A549 (cell line): ENCODE measurements at regions not wholly inside any gene's neighbourhood (a gene's known extent, or its start where the extent isn't known, plus 50 kb on each side); places are given as distances from the start of the nearest gene placed in this dataset.

ENCODE experiments used
- ATAC-seq, 2 experiments: fragments of 200-7000 bp in 1 of 2; fragments of >200 bp in 1 of 2; cut with Nextera tagmentation in 1 of 2; cut with Tn5 transposase in 1 of 2; 3 replicates each; pipeline versions ENCODE4 v1.8.0 to v1.9.1; 2018 to 2020; ENCODE audit warnings: mild to moderate bottlenecking in 1 of 2, moderate library complexity in 1 of 2
- CTCF ChIA-PET: fragments of 300-600 bp; sonication (Branson Sonifier 250); formaldehyde crosslinking; extraction: SDS; loops from one replicate; lab custom pipeline; 2021; ENCODE audit warnings: antibody characterized with exemption, inconsistent platforms; lab: Yijun Ruan, JAX
- POLR2A ChIA-PET: fragments of 350-600 bp; formaldehyde crosslinking; extraction: SDS; loops from one replicate; lab custom pipeline; 2021; ENCODE audit warnings: antibody characterized with exemption, inconsistent platforms; lab: Yijun Ruan, JAX
- DNase-seq, 2 experiments: peaks; one replicate each; pipeline versions ENCODE4 v3.0.0 to v3.0.0-alpha.2; 2011 to 2016; ENCODE audit warnings: low read depth in 1 of 2, low spot score in 1 of 2
- FAIRE-seq: peaks from 2 replicates; lab custom pipeline; 2011; peaks lifted over from hg19 to GRCh38; lab: Jason Lieb, UNC
- H3K27ac ChIP-seq, 2 experiments: fragments of >200 bp; sonication (Bioruptor Twin); formaldehyde crosslinking; 3 replicates each; pipeline ENCODE4 v1.5.1; 2016 to 2017
- H3K4me1 ChIP-seq: fragments of >200 bp; sonication (Bioruptor Twin); formaldehyde crosslinking; 3 replicates; pipeline ENCODE4 v1.6.1; 2016
- H3K4me2 ChIP-seq: fragments of >200 bp; sonication (Bioruptor Twin); formaldehyde crosslinking; 3 replicates; pipeline ENCODE4 v1.6.1; 2016
- H3K4me3 ChIP-seq: fragments of >200 bp; sonication (Bioruptor Twin); formaldehyde crosslinking; 3 replicates; pipeline ENCODE4 v1.5.1; 2016
- H3K9me3 ChIP-seq: fragments of >200 bp; sonication (Bioruptor Twin); formaldehyde crosslinking; 3 replicates; pipeline ENCODE4 v1.6.1; 2016
- CHD4 ChIP-seq: fragments of 200-600 bp; sonication (generic); IDR thresholded peaks from 2 replicates; pipeline ENCODE4 v1.6.1; 2016; ENCODE audit warnings: antibody characterized with exemption, mild to moderate bottlenecking, borderline replicate concordance
- EHMT2 ChIP-seq: fragments of 200-600 bp; sonication (generic); IDR thresholded peaks from 2 replicates; pipeline ENCODE4 v1.6.1; 2016; ENCODE audit warnings: antibody characterized with exemption, low read depth, mild to moderate bottlenecking, moderate library complexity
- EP300 ChIP-seq, 2 experiments: fragments of >200 bp; sonication (Bioruptor Twin); formaldehyde crosslinking; IDR thresholded peaks; 2 replicates in 1 of 2; 3 replicates in 1 of 2; pipeline ENCODE4 v1.6.1; 2016 to 2017
- FOSB ChIP-seq: fragments of 250-450 bp; sonication (Bioruptor Pico); IDR thresholded peaks from 2 replicates; pipeline ENCODE4 v1.5.0; 2020; ENCODE audit warnings: mild to moderate bottlenecking, moderate library complexity
- FOSL2 ChIP-seq, 2 experiments: fragments of 450-650 bp in 1 of 2; fragments of >200 bp in 1 of 2; sonication (Bioruptor Twin) in 1 of 2; formaldehyde crosslinking; IDR thresholded peaks; 2 replicates each; pipeline versions ENCODE4 v1.5.0 to v1.6.1; 2016 to 2020; ENCODE audit warnings: mild to moderate bottlenecking in 1 of 2, moderate library complexity in 1 of 2
- GATA3 ChIP-seq: IDR thresholded peaks from 2 replicates; pipeline ENCODE4 v1.6.1; 2012; ENCODE audit warnings: borderline replicate concordance
- HDAC2 ChIP-seq: fragments of 200-600 bp; sonication (generic); IDR thresholded peaks from 2 replicates; pipeline ENCODE4 v1.6.1; 2016
- HOXA7 ChIP-seq: fragments of 250-450 bp; sonication (Bioruptor Pico); IDR thresholded peaks from 2 replicates; pipeline ENCODE4 v1.5.0; 2020; ENCODE audit warnings: mild to moderate bottlenecking, moderate library complexity
- JUN ChIP-seq, 2 experiments: fragments of >200 bp; sonication (Bioruptor Twin); formaldehyde crosslinking; IDR thresholded peaks; 2 replicates in 1 of 2; 3 replicates in 1 of 2; pipeline ENCODE4 v1.6.1; 2016 to 2017
- JUNB ChIP-seq: fragments of >200 bp; sonication (Bioruptor Twin); formaldehyde crosslinking; IDR thresholded peaks from 2 replicates; pipeline ENCODE4 v1.6.1; 2016
- KDM1A ChIP-seq: fragments of 200-600 bp; sonication (generic); IDR thresholded peaks from 2 replicates; pipeline ENCODE4 v1.6.1; 2016; ENCODE audit warnings: low read depth, mild to moderate bottlenecking
- KDM5A ChIP-seq: fragments of 200-600 bp; sonication (generic); IDR thresholded peaks from 2 replicates; pipeline ENCODE4 v1.6.1; 2016; ENCODE audit warnings: antibody characterized with exemption, mild to moderate bottlenecking
- MAFK ChIP-seq: fragments of 450-650 bp; IDR thresholded peaks from 2 replicates; pipeline ENCODE4 v1.6.1; 2014; ENCODE audit not compliant: partially characterized antibody
- MAZ ChIP-seq: fragments of 150-350 bp; IDR thresholded peaks from 2 replicates; pipeline ENCODE4 v1.6.1; 2014; ENCODE audit warnings: antibody characterized with exemption, low read depth, low read length, borderline replicate concordance
- MYC ChIP-seq: IDR thresholded peaks from 2 replicates; pipeline ENCODE4 v1.6.1; 2012; ENCODE audit warnings: mild to moderate bottlenecking, inconsistent platforms, low read length, improper control_type of control experiment, borderline replicate concordance
- NFE2L2 ChIP-seq: fragments of 150-350 bp; conservative IDR thresholded peaks from 2 replicates; pipeline ENCODE4 v1.6.1; 2014; ENCODE audit warnings: low read length
- NR3C1 ChIP-seq: fragments of >200 bp; sonication (Bioruptor Twin); formaldehyde crosslinking; IDR thresholded peaks from 3 replicates; pipeline ENCODE4 v1.6.1; 2017
- POLR2A ChIP-seq: IDR thresholded peaks from 2 replicates; pipeline ENCODE4 v1.6.1; 2012; ENCODE audit warnings: mild to moderate bottlenecking, low read length
- RAD21 ChIP-seq, 2 experiments: fragments of >200 bp in 1 of 2; sonication (Bioruptor Twin) in 1 of 2; formaldehyde crosslinking in 1 of 2; IDR thresholded peaks in 1 of 2; conservative IDR thresholded peaks in 1 of 2; 2 replicates in 1 of 2; 3 replicates in 1 of 2; pipeline ENCODE4 v1.6.1; 2012 to 2018; ENCODE audit warnings: inconsistent platforms in 1 of 2
- SMC3 ChIP-seq: fragments of >200 bp; sonication (Bioruptor Twin); formaldehyde crosslinking; IDR thresholded peaks from 3 replicates; pipeline ENCODE4 v1.6.1; 2018; ENCODE audit warnings: inconsistent platforms
- SREBF2 ChIP-seq: fragments of 450-650 bp; IDR thresholded peaks from 2 replicates; pipeline ENCODE4 v1.6.1; 2014; ENCODE audit warnings: mild to moderate bottlenecking, moderate library complexity
- TP53 ChIP-seq: fragments of 250-450 bp; sonication (Bioruptor Pico); IDR thresholded peaks from 2 replicates; pipeline ENCODE4 v1.5.0; 2021; ENCODE audit warnings: mild to moderate bottlenecking, moderate library complexity
- ZFP36 ChIP-seq: fragments of 450-650 bp; IDR thresholded peaks from 2 replicates; pipeline ENCODE4 v1.6.1; 2014; ENCODE audit warnings: borderline replicate concordance; ENCODE audit not compliant: partially characterized antibody
- ZSCAN20 ChIP-seq: fragments of 250-450 bp; sonication (Bioruptor Pico); IDR thresholded peaks from 2 replicates; pipeline ENCODE4 v1.8.0; 2022; ENCODE audit warnings: mild to moderate bottlenecking, moderate library complexity
- WGBS: methylation state at CpG from one replicate; pipeline ENCODE4 v1.1.6; 2017; ENCODE audit errors: missing lambda C conversion rate; 5-methylcytosine and 5-hydroxymethylcytosine counted together
- TF ChIP-seq, protein P1 (sequence below): fragments of >200 bp; sonication (Bioruptor Twin); formaldehyde crosslinking; IDR thresholded peaks from 3 replicates; pipeline ENCODE4 v1.6.1; 2016
- TF ChIP-seq, protein P2 (sequence below): fragments of 450-650 bp; IDR thresholded peaks from 2 replicates; pipeline ENCODE4 v1.6.1; 2014; ENCODE audit warnings: antibody characterized with exemption
- TF ChIP-seq, protein P3 (sequence below): fragments of 250-450 bp; sonication (Bioruptor Pico); IDR thresholded peaks from 2 replicates; pipeline ENCODE4 v1.5.0; 2020; ENCODE audit warnings: low read depth, mild to moderate bottlenecking, moderate library complexity
- TF ChIP-seq, protein P4 (sequence below): fragments of 150-350 bp; IDR thresholded peaks from 2 replicates; pipeline ENCODE4 v1.6.1; 2014; ENCODE audit warnings: low read depth, mild to moderate bottlenecking, low read length
- TF ChIP-seq, protein P5 (sequence below): fragments of >200 bp; sonication (Bioruptor Twin); formaldehyde crosslinking; IDR thresholded peaks from 2 replicates; pipeline ENCODE4 v1.6.1; 2016
- TF ChIP-seq, protein P6 (sequence below): IDR thresholded peaks from 2 replicates; pipeline ENCODE4 v1.6.1; 2012
- TF ChIP-seq, protein P7 (sequence below): IDR thresholded peaks from 2 replicates; pipeline ENCODE4 v1.6.1; 2012

DNA sequence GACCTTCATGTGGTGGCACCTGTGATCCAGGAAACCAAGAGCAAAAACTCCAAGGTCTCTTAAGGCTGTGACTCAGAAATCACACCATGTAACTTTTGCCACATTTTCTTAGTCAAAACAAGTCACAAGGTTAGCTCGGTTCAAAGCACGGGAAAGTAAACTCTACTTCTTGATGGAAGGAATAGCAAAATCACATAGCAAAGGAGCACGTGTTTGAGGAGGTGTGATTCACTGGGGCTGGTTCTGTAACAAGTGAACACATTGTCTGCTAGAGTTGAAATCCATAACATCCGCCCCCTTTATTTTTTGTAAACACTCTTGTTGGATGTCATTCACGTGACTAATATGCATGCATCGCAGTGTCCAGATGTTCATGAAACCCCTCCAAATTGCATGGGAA lies 415.0 kb upstream of the MAF start:
- FAIRE-seq (no peak), DNase-seq (peak in 1 of 2 experiments; percentile 33), ATAC-seq (no peak)
- H3K4me3 ChIP-seq, result no peak overlapping the region
- H3K4me1 ChIP-seq, result peaks cover 23% of the 10 kb centered on the region
- no peak overlapping the region for H3K4me2 ChIP-seq
- TF ChIP-seq, protein P1, sequence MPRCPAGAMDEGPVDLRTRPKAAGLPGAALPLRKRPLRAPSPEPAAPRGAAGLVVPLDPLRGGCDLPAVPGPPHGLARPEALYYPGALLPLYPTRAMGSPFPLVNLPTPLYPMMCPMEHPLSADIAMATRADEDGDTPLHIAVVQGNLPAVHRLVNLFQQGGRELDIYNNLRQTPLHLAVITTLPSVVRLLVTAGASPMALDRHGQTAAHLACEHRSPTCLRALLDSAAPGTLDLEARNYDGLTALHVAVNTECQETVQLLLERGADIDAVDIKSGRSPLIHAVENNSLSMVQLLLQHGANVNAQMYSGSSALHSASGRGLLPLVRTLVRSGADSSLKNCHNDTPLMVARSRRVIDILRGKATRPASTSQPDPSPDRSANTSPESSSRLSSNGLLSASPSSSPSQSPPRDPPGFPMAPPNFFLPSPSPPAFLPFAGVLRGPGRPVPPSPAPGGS, result no peak
- TF ChIP-seq, protein P2, sequence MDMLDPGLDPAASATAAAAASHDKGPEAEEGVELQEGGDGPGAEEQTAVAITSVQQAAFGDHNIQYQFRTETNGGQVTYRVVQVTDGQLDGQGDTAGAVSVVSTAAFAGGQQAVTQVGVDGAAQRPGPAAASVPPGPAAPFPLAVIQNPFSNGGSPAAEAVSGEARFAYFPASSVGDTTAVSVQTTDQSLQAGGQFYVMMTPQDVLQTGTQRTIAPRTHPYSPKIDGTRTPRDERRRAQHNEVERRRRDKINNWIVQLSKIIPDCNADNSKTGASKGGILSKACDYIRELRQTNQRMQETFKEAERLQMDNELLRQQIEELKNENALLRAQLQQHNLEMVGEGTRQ, result no peak
- no peak for TF ChIP-seq KDM5A
- TF ChIP-seq MAZ, result no peak
- TF ChIP-seq POLR2A, result no peak
- no peak for TF ChIP-seq FOSB
- no peak for TF ChIP-seq EHMT2
- TF ChIP-seq NFE2L2, result no peak
- no peak for TF ChIP-seq HOXA7
- TF ChIP-seq, protein P3, sequence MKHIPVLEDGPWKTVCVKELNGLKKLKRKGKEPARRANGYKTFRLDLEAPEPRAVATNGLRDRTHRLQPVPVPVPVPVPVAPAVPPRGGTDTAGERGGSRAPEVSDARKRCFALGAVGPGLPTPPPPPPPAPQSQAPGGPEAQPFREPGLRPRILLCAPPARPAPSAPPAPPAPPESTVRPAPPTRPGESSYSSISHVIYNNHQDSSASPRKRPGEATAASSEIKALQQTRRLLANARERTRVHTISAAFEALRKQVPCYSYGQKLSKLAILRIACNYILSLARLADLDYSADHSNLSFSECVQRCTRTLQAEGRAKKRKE (CRISPR knock-in tag), result no peak
- no peak for TF ChIP-seq KDM1A
- TF ChIP-seq TP53 (CRISPR knock-in tag), result no peak
- TF ChIP-seq ZSCAN20 (CRISPR knock-in tag), result no peak
- TF ChIP-seq ZFP36, result no peak
- TF ChIP-seq SREBF2, result no peak
- TF ChIP-seq MYC, result no peak
- no peak for TF ChIP-seq MAFK
- TF ChIP-seq NR3C1, result no peak
- TF ChIP-seq, protein P4, sequence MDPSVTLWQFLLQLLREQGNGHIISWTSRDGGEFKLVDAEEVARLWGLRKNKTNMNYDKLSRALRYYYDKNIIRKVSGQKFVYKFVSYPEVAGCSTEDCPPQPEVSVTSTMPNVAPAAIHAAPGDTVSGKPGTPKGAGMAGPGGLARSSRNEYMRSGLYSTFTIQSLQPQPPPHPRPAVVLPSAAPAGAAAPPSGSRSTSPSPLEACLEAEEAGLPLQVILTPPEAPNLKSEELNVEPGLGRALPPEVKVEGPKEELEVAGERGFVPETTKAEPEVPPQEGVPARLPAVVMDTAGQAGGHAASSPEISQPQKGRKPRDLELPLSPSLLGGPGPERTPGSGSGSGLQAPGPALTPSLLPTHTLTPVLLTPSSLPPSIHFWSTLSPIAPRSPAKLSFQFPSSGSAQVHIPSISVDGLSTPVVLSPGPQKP, result no peak
- ChIA-PET CTCF (interaction anchor here (1.3 kb wide), 1 partner anchor 11 kb away, joined by 4 read pairs; no protein-coding TSS in a partner anchor), POLR2A (no interaction called here)
- H3K9me3 ChIP-seq, result no peaks in the 10 kb centered on the region
- 0 out of 6 replicates have a peak overlapping the region, but pooled peaks of 1 of the 2 experiments have one; percentile 11 for H3K27ac ChIP-seq
- 75% methylated on average over 6 of the region's 6 CpGs for WGBS

DNA sequence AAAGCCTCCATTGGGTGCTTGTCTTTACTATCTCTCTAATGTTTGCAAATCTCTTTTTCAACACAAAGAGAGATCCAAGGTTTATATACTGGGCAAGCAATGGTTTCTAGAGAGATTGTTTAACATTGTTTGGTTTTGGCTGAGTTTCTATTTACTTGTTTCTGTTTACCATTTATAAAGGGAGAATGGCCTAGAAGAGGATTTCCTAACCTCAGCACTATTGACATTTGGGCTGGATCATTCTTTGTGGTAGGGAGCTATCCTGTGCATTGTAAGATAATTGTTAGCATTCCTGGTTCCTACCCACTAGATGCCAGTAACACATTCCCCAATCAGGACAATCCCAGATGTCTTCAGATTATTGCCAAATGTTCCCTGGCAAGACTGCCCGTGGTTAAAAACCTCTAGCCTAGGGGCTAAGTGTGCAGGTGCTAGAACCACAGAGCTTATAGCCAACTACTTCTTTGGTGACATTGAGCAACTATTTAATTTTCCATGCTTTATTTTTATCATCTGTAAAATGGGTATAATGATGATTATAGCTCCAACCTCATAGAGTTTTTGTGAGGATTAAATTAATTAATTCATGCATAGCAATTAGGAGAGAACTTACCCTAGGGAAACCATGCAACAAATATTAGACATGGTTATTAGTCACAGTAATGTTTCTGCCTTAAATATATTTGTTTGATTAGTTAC lies 413.9 kb upstream of the MAF start:
- CTCF ChIA-PET, result interaction anchor here (0.8 kb wide), 1 partner anchor 17 kb away, joined by 3 read pairs; no protein-coding TSS in a partner anchor
- no peak overlapping the region for H3K4me3 ChIP-seq
- no peak overlapping the region for H3K27ac ChIP-seq
- WGBS, result 10% methylated on average over 1 of the region's 1 CpG
- H3K4me1 ChIP-seq, result peaks cover 20% of the 10 kb centered on the region; the same call in 2 of the 3 replicates
- peak; percentile 91 to 96 for ATAC-seq
- peak in 1 of 2 experiments; percentile 88 for DNase-seq
- POLR2A ChIA-PET, result no interaction called here
- FAIRE-seq, result no peak
- no peaks in the 10 kb centered on the region for H3K9me3 ChIP-seq
- no peak overlapping the region for H3K4me2 ChIP-seq
- TF ChIP-seq KDM1A (peak; percentile 87; the same call in 1 of the 2 replicates), RAD21 (conservative IDR thresholded peaks at IDR 0.05 in 1 of 2, IDR thresholded peaks at IDR 0.05 in 1 of 2) (peak; percentile 37 to 49; a peak in 4 of 5 replicates), JUNB (0 out of 2 replicates have a peak, but pooled peaks have one; percentile 24), HDAC2 (peak; percentile 78; the same call in 1 of the 2 replicates), FOSL2 (IDR thresholded peaks at IDR 0.05) (no peak), FOSL2 (CRISPR knock-in tag; IDR thresholded peaks at IDR 0.05) (peak; percentile 58), JUN (IDR thresholded peaks at IDR 0.05) (0 out of 5 replicates have a peak, but pooled peaks of 1 of the 2 experiments have one; percentile 30), ZFP36 (peak; percentile 2), POLR2A (no peak), EP300 (IDR thresholded peaks at IDR 0.05) (peak in 1 of 2 experiments; percentile 32; a peak in 1 of 5 replicates), CHD4 (peak; percentile 65; the same call in 1 of the 2 replicates), SMC3 (peak; percentile 23; the same call in 2 of the 3 replicates), GATA3 (peak; percentile 76)
- TF ChIP-seq, protein P5, sequence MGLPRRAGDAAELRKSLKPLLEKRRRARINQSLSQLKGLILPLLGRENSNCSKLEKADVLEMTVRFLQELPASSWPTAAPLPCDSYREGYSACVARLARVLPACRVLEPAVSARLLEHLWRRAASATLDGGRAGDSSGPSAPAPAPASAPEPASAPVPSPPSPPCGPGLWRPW, result 0 out of 2 replicates have a peak, but pooled peaks have one; percentile 6
- TF ChIP-seq, protein P1, result 0 out of 3 replicates have a peak, but pooled peaks have one; percentile 27
- TF ChIP-seq, protein P6, sequence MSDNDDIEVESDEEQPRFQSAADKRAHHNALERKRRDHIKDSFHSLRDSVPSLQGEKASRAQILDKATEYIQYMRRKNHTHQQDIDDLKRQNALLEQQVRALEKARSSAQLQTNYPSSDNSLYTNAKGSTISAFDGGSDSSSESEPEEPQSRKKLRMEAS, result no peak
- TF ChIP-seq, protein P7, sequence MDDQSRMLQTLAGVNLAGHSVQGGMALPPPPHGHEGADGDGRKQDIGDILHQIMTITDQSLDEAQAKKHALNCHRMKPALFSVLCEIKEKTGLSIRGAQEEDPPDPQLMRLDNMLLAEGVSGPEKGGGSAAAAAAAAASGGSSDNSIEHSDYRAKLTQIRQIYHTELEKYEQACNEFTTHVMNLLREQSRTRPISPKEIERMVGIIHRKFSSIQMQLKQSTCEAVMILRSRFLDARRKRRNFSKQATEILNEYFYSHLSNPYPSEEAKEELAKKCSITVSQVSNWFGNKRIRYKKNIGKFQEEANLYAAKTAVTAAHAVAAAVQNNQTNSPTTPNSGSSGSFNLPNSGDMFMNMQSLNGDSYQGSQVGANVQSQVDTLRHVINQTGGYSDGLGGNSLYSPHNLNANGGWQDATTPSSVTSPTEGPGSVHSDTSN, result no peak
